Upper lobe of left lung (tissue), 6 donors: ENCODE measurements at regions not wholly inside any gene's neighbourhood (a gene's known extent, or its start where the extent isn't known, plus 50 kb on each side); places are given as distances from the start of the nearest gene placed in this dataset.
A peak's percentile ranks its signal among the peaks of the same experiment; 100 is the strongest.

Experiments used
- ATAC-seq, 2 donors: fragments of 200-7000 bp; cut with Tn5 transposase; one replicate each; pipeline ENCODE4 v1.9.1; 2022; ENCODE audit warnings: mild to moderate bottlenecking in 2 of 2, moderate library complexity in 2 of 2; ENCODE audit not compliant: low FRiP score in 2 of 2
- DNase-seq, 2 donors: peaks; one replicate each; pipeline ENCODE4 v3.0.0-alpha.2; 2019 to 2020
- H3K27ac ChIP-seq, 4 donors: fragments of 200-600 bp; sonication (generic); one replicate each; pipeline ENCODE4 v1.5.1; 2016 to 2019
- H3K27me3 ChIP-seq, 4 donors: fragments of 200-600 bp; sonication (generic); one replicate each; pipeline ENCODE4 v1.5.1; 2017 to 2019
- H3K36me3 ChIP-seq, 4 donors: fragments of 200-600 bp; sonication (generic); one replicate each; pipeline ENCODE4 v1.5.1; 2016 to 2019
- H3K4me1 ChIP-seq, 4 donors: fragments of 200-600 bp; sonication (generic); one replicate each; pipeline ENCODE4 v1.5.1; 2018 to 2019
- H3K4me3 ChIP-seq, 4 donors: fragments of 200-600 bp; sonication (generic); one replicate each; pipeline ENCODE4 v1.5.1; 2017 to 2019; ENCODE audit warnings: mild to moderate bottlenecking in 2 of 4, moderate library complexity in 1 of 4
- H3K9me3 ChIP-seq, 4 donors: fragments of 200-600 bp; sonication (generic); one replicate each; pipeline ENCODE4 v1.5.1; 2018 to 2019
- CTCF ChIP-seq, 6 experiments: fragments of 450-650 bp in 4 of 6; fragments of 200-600 bp in 2 of 6; sonication (generic) in 2 of 6; IDR thresholded peaks; one replicate each; pipeline ENCODE4 v1.5.1; 2016 to 2019; ENCODE audit warnings: antibody characterized with exemption in 6 of 6
- EP300 ChIP-seq, 4 donors: sonication (generic); formaldehyde crosslinking; IDR thresholded peaks; one replicate each; pipeline ENCODE4 v1.5.1; 2017; ENCODE audit warnings: antibody characterized with exemption in 4 of 4, control low read depth in 2 of 4
- POLR2A ChIP-seq, 4 donors: fragments of 450-650 bp; IDR thresholded peaks; one replicate each; pipeline ENCODE4 v1.5.1; 2016 to 2017; ENCODE audit warnings: antibody characterized with exemption in 4 of 4, mild to moderate bottlenecking in 2 of 4
- POLR2AphosphoS5 ChIP-seq, 2 donors: sonication (generic); formaldehyde crosslinking; IDR thresholded peaks; one replicate each; pipeline ENCODE4 v1.5.1; 2017; ENCODE audit warnings: antibody characterized with exemption in 2 of 2
- WGBS, 2 donors: methylation state at CpG; one replicate each; pipeline ENCODE4 v1.1.5; 2017 to 2018; 5-methylcytosine and 5-hydroxymethylcytosine counted together
- donor health status: DM: no; HTN: no; CAD: no; lungs with moderate emphysema.
- donor health status: DM: no; HTN: yes; CAD: no; lungs with severe emphysema.

DNA sequence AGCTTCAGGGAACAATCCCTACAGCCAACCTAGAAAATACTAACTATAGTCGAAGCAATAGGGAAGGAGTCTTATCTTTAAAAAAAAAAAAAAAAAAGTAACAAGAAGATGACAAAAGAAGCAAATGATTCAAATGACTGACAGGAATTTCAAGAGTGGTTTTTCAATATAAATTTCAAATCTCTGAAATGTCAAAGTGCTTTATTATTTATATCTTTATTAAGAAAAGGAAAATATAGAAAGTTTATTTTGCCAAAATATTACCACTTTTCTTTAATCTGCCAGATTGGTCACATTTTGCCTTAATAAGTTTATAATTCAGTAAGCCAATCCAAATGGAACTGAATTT is 63.5 kb upstream of the HNRNPA3 start:
- no peak for DNase-seq
- 0 to 5% methylated on average over 1 of the region's 1 CpG for WGBS, 2 donors
- no peak for ATAC-seq
- Histone ChIP-seq H3K4me3 (peak overlapping the region in 2 of 4 donors; percentile 48 to 49), H3K9me3 (no peaks in the 10 kb centered on the region), H3K36me3 (no peaks in the 10 kb centered on the region), H3K27me3 (peaks cover 0 to 7% (median 2%) of the 10 kb centered on the region in 4 donors), H3K4me1 (peaks cover 7 to 17% (median 10%) of the 10 kb centered on the region in 4 donors), H3K27ac (no peak overlapping the region)
- TF ChIP-seq EP300 (IDR thresholded peaks at IDR 0.05) (no peak), POLR2A (IDR thresholded peaks at IDR 0.05) (no peak), POLR2AphosphoS5 (IDR thresholded peaks at IDR 0.05) (no peak), CTCF (IDR thresholded peaks at IDR 0.05) (no peak)

GRCh38 chr2:177153805-177154204 is 58.8 kb upstream of the HNRNPA3 start:
- H3K27me3 ChIP-seq, result no peaks in the 10 kb centered on the region
- no peak for ATAC-seq
- no peak for TF ChIP-seq EP300 (IDR thresholded peaks at IDR 0.05)
- no peak for TF ChIP-seq POLR2AphosphoS5 (IDR thresholded peaks at IDR 0.05)
- TF ChIP-seq CTCF (IDR thresholded peaks at IDR 0.05), result no peak
- TF ChIP-seq POLR2A (IDR thresholded peaks at IDR 0.05), result no peak

DNA sequence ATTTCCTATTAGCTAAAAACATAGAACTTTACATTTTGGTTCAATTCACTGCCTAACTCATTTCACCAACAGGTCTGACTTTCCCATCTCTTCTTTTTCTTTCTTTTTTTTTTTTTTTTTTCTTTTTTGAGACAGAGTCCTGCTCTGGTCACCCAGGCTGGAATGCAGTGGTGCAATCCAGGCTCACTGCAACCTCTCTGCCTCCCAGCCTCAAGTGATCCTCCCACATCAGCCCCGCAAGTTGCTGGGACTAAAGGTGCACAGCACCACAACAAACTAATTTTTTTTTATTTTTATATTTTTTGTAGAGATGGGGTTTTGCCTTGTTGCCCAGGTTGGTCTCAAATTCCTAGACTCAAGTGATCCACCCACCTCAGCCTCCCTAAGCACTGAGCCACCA is 57.8 kb upstream of the HNRNPA3 start:
- H3K4me1 ChIP-seq, result no peaks in the 10 kb centered on the region
- DNase-seq, result no peak
- 100% methylated on average over 1 of the region's 1 CpG for WGBS, 2 donors

More at GRCh38 chr2:177153805-177154204, 58.8 kb upstream of the HNRNPA3 start:
- no peak for DNase-seq
- H3K4me1 ChIP-seq, result peaks cover 0 to 2% (median 0%) of the 10 kb centered on the region in 4 donors
- H3K9me3 ChIP-seq, result no peaks in the 10 kb centered on the region
- no peaks in the 10 kb centered on the region for H3K36me3 ChIP-seq
- no peak overlapping the region for H3K27ac ChIP-seq
- H3K4me3 ChIP-seq, result no peak overlapping the region

DNA sequence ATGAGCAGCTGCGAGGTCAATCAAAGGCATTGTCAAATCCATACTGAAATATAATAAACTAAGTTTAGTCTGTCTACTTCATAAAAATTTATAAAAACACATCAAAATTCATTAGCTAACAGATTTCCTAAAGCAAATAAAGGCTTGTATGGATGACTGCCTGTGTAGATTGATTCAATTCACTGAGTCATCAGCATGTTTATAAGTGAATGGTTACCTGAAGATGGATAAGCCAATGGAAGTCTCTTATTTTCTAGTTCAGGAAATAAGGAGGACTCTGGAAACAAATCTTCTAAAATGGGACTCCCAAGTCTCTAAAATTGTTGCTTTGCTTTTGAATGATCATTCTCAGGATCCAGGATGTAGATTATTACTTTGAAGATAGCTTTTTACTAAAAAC is 57.0 kb upstream of the HNRNPA3 start:
- TF ChIP-seq CTCF (IDR thresholded peaks at IDR 0.05) (no peak), POLR2AphosphoS5 (IDR thresholded peaks at IDR 0.05) (no peak), EP300 (IDR thresholded peaks at IDR 0.05) (no peak), POLR2A (IDR thresholded peaks at IDR 0.05) (no peak)
- no peak for ATAC-seq
- no peak for DNase-seq
- Histone ChIP-seq H3K36me3 (no peaks in the 10 kb centered on the region), H3K4me1 (no peaks in the 10 kb centered on the region), H3K27ac (no peak overlapping the region), H3K9me3 (no peaks in the 10 kb centered on the region), H3K27me3 (no peaks in the 10 kb centered on the region), H3K4me3 (no peak overlapping the region)
- 100% methylated on average over 1 of the region's 1 CpG for WGBS, 2 donors

More for the DNA sequence above, 57.8 kb upstream of the HNRNPA3 start:
- ATAC-seq, result no peak
- Histone ChIP-seq H3K27me3 (no peaks in the 10 kb centered on the region), H3K9me3 (no peaks in the 10 kb centered on the region), H3K27ac (no peak overlapping the region), H3K4me3 (no peak overlapping the region), H3K36me3 (no peaks in the 10 kb centered on the region)
- TF ChIP-seq POLR2A (IDR thresholded peaks at IDR 0.05) (no peak), CTCF (IDR thresholded peaks at IDR 0.05) (no peak), EP300 (IDR thresholded peaks at IDR 0.05) (no peak), POLR2AphosphoS5 (IDR thresholded peaks at IDR 0.05) (no peak)

- Histone ChIP-seq H3K9me3 (no peaks in the 10 kb centered on the region), H3K4me1 (peaks cover 6 to 18% (median 14%) of the 10 kb centered on the region in 4 donors), H3K27ac (no peak overlapping the region), H3K36me3 (no peaks in the 10 kb centered on the region), H3K4me3 (no peak overlapping the region), H3K27me3 (no peaks in the 10 kb centered on the region)
- DNase-seq (no peak), ATAC-seq (no peak)
- WGBS, 2 donors, result 43 to 46% methylated on average over 12 of the region's 12 CpGs
- TF ChIP-seq CTCF (IDR thresholded peaks at IDR 0.05) (peak in 4 of 6 experiments; percentile 21 to 39 (median 30)), EP300 (IDR thresholded peaks at IDR 0.05) (no peak)
Observed at GRCh38 chr2:177161741-177162460, 50.7 kb upstream of the HNRNPA3 start.
